Gastrocnemius medialis (tissue), 4 donors: ENCODE measurements at regions not wholly inside any gene's neighbourhood (a gene's known extent, or its start where the extent isn't known, plus 50 kb on each side); places are given as distances from the start of the nearest gene placed in this dataset.

Source experiments
- ATAC-seq, 2 donors: fragments of 150-250 bp; one replicate each; pipeline ENCODE4 v1.9.1; 2016
- DNase-seq, 2 donors: peaks; one replicate each; pipeline ENCODE4 v3.0.0-alpha.2; 2019
- H3K27ac ChIP-seq, 4 donors: fragments of 200-600 bp; sonication (generic); 1 replicate in 1 of 4; 2 replicates in 3 of 4; pipeline ENCODE4 v1.5.1; 2016 to 2018; ENCODE audit warnings: mild to moderate bottlenecking in 2 of 4, moderate library complexity in 1 of 4
- H3K27me3 ChIP-seq, 3 donors: fragments of 200-600 bp; sonication (generic) in 2 of 3; 1 replicate in 1 of 3; 2 replicates in 2 of 3; pipeline versions ENCODE4 v1.5.1 to v1.6.0; 2016 to 2019; ENCODE audit warnings: mild to moderate bottlenecking in 1 of 3, moderate library complexity in 1 of 3
- H3K36me3 ChIP-seq, 2 donors: fragments of 200-600 bp; sonication (generic) in 1 of 2; one replicate each; pipeline ENCODE4 v1.5.1; 2017 to 2018
- H3K4me1 ChIP-seq, 2 donors: fragments of 200-600 bp; sonication (generic) in 1 of 2; one replicate each; pipeline ENCODE4 v1.5.1; 2016 to 2017; ENCODE audit warnings: mild to moderate bottlenecking in 2 of 2
- H3K4me3 ChIP-seq, 4 donors: fragments of 200-600 bp; sonication (generic) in 3 of 4; 1 replicate in 1 of 4; 2 replicates in 3 of 4; pipeline ENCODE4 v1.5.1; 2016 to 2019; ENCODE audit warnings: mild to moderate bottlenecking in 2 of 4
- H3K9me3 ChIP-seq, 3 donors: fragments of 200-600 bp; sonication (generic) in 2 of 3; 1 replicate in 1 of 3; 2 replicates in 2 of 3; pipeline ENCODE4 v1.5.1; 2016 to 2019
- POLR2A ChIP-seq, 2 donors: fragments of 450-650 bp; IDR thresholded peaks; one replicate each; pipeline ENCODE4 v1.6.1; 2017; ENCODE audit warnings: antibody characterized with exemption in 2 of 2, mild to moderate bottlenecking in 2 of 2, moderate library complexity in 2 of 2
- in situ Hi-C, 4 donors: fragments of 200-750 bp; cut with MboI; loops; one replicate each; pipeline versions ENCODE4 v1.15.0 to v1.8.0; 2017; ENCODE audit warnings: low sequenced_read_pairs in 4 of 4
- intact Hi-C: fragments of 100-400 bp; cut with DNase I; formaldehyde crosslinking; loops from one replicate; pipeline ENCODE4 v1.15.1; 2023; ENCODE audit warnings: low total_unique reads
- TF ChIP-seq, protein P1 (sequence below), 5 experiments: fragments of 450-650 bp in 3 of 5; fragments of 200-600 bp in 2 of 5; sonication (generic) in 2 of 5; IDR thresholded peaks in 4 of 5; conservative IDR thresholded peaks in 1 of 5; 1 replicate in 4 of 5; 2 replicates in 1 of 5; pipeline ENCODE4 v1.5.1; 2016 to 2019; ENCODE audit warnings: antibody characterized with exemption in 5 of 5, mild to moderate bottlenecking in 3 of 5, moderate library complexity in 3 of 5

GRCh38 chr2:105691947-105692390, 52.7 kb upstream of the NCK2 start:
- Histone ChIP-seq H3K4me3 (no peak overlapping the region), H3K4me1 (no peaks in the 10 kb centered on the region), H3K36me3 (no peaks in the 10 kb centered on the region), H3K27me3 (no peaks in the 10 kb centered on the region), H3K9me3 (no peaks in the 10 kb centered on the region), H3K27ac (no peak overlapping the region)
- no peak for DNase-seq
- in situ Hi-C loops = no loop called here
- TF ChIP-seq, protein P1, sequence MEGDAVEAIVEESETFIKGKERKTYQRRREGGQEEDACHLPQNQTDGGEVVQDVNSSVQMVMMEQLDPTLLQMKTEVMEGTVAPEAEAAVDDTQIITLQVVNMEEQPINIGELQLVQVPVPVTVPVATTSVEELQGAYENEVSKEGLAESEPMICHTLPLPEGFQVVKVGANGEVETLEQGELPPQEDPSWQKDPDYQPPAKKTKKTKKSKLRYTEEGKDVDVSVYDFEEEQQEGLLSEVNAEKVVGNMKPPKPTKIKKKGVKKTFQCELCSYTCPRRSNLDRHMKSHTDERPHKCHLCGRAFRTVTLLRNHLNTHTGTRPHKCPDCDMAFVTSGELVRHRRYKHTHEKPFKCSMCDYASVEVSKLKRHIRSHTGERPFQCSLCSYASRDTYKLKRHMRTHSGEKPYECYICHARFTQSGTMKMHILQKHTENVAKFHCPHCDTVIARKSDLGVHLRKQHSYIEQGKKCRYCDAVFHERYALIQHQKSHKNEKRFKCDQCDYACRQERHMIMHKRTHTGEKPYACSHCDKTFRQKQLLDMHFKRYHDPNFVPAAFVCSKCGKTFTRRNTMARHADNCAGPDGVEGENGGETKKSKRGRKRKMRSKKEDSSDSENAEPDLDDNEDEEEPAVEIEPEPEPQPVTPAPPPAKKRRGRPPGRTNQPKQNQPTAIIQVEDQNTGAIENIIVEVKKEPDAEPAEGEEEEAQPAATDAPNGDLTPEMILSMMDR (IDR thresholded peaks at IDR 0.05 in 4 of 5, conservative IDR thresholded peaks at IDR 0.05 in 1 of 5) = no peak
- no peak for TF ChIP-seq POLR2A (IDR thresholded peaks at IDR 0.05)
- ATAC-seq = no peak
- intact Hi-C loops = no loop called here

DNA sequence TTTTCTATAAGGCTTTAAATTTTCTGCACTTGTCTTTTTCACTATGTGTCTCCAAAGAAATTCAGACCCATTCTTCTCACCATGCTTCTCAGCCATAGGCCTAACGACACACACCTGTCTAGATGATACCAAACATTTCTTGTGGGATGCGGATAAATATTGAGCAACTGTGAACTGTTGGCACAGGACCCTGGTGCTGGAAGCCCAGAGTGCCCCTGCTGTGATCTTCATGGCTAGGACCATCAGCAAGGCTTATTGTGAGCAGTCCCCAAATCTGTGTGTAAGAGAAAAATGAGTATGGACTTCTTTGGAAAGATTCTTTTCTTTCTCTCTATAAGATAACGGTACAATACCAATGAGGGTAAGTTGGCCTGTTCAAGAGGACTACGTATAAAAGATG, 54.1 kb upstream of the NCK2 start:
- TF ChIP-seq POLR2A (IDR thresholded peaks at IDR 0.05) = no peak
- TF ChIP-seq, protein P1 (IDR thresholded peaks at IDR 0.05 in 4 of 5, conservative IDR thresholded peaks at IDR 0.05 in 1 of 5) = no peak
- no peak for ATAC-seq
- no peak overlapping the region for H3K4me3 ChIP-seq
- no peaks in the 10 kb centered on the region for H3K36me3 ChIP-seq
- no peaks in the 10 kb centered on the region for H3K9me3 ChIP-seq
- intact Hi-C loops = no loop called here
- no peaks in the 10 kb centered on the region for H3K27me3 ChIP-seq
- H3K4me1 ChIP-seq = no peaks in the 10 kb centered on the region
- no peak overlapping the region for H3K27ac ChIP-seq
- DNase-seq = no peak
- in situ Hi-C loops = no loop called here

DNA sequence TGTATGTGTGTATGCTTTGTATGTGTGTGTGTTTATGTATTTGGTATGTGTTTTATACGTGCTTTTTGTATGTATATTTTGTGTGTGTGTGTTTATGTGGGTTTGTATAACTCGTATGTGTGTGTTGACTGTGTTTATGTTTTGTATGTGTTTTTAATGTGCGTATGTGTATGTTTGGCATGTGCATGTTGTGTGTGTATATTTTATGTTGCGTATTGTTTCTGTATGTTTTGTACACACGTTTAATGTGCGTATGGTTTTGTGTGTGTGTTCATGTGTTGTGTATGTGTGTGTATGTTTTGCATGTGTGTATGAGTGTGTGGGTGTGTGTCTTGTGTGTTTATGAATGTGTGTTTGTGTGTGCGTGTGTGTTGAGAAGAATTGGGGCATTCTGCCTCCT, 55.2 kb upstream of the NCK2 start:
- Histone ChIP-seq H3K4me3 (no peak overlapping the region), H3K27ac (no peak overlapping the region), H3K36me3 (no peaks in the 10 kb centered on the region), H3K4me1 (no peaks in the 10 kb centered on the region), H3K9me3 (no peaks in the 10 kb centered on the region), H3K27me3 (no peaks in the 10 kb centered on the region)
- in situ Hi-C loops (no loop called here), intact Hi-C loops (no loop called here)
- no peak for TF ChIP-seq POLR2A (IDR thresholded peaks at IDR 0.05)
- TF ChIP-seq, protein P1 (IDR thresholded peaks at IDR 0.05 in 4 of 5, conservative IDR thresholded peaks at IDR 0.05 in 1 of 5) = no peak
- no peak for DNase-seq
- no peak for ATAC-seq

- in situ Hi-C loops (no loop called here), intact Hi-C loops (no loop called here)
- Histone ChIP-seq H3K36me3 (no peaks in the 10 kb centered on the region), H3K4me1 (no peaks in the 10 kb centered on the region), H3K4me3 (no peak overlapping the region), H3K9me3 (no peaks in the 10 kb centered on the region), H3K27ac (no peak overlapping the region), H3K27me3 (no peaks in the 10 kb centered on the region)
- ATAC-seq (no peak), DNase-seq (no peak)
- no peak for TF ChIP-seq POLR2A (IDR thresholded peaks at IDR 0.05)
- TF ChIP-seq, protein P1 (IDR thresholded peaks at IDR 0.05 in 4 of 5, conservative IDR thresholded peaks at IDR 0.05 in 1 of 5) = no peak
Observed at GRCh38 chr2:105688946-105689345, 55.8 kb upstream of the NCK2 start.

DNA sequence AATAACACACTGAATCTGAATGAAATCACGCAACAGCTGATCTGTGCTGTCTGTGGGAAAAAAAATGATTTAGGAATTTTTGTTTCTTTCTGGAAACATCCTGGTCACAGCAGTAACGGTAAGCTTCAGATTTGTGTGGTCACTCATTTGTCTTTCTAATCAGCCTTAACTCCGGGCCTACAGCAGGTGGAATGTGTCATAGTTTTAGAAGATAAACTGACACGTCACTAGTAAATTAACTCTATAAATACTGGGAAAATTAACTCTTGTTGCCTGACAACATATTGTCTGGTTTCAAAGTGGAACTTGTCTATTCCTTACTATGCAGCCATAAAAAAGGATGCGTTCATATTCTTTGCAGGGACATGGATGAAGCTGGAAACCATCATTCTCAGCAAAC, 58.1 kb upstream of the NCK2 start:
- intact Hi-C loops (no loop called here), in situ Hi-C loops (no loop called here)
- Histone ChIP-seq H3K36me3 (no peaks in the 10 kb centered on the region), H3K9me3 (no peaks in the 10 kb centered on the region), H3K27ac (no peak overlapping the region), H3K4me3 (no peak overlapping the region), H3K27me3 (no peaks in the 10 kb centered on the region), H3K4me1 (no peaks in the 10 kb centered on the region)
- ATAC-seq = no peak
- no peak for DNase-seq
- no peak for TF ChIP-seq POLR2A (IDR thresholded peaks at IDR 0.05)
- TF ChIP-seq, protein P1 (IDR thresholded peaks at IDR 0.05 in 4 of 5, conservative IDR thresholded peaks at IDR 0.05 in 1 of 5) = no peak
